GM12874 (cell line): ENCODE measurements at regions not wholly inside any gene's neighbourhood (a gene's known extent, or its start where the extent isn't known, plus 50 kb on each side); places are given as distances from the start of the nearest gene placed in this dataset.

Experiments
- CTCF ChIP-seq: IDR thresholded peaks from 2 replicates; pipeline ENCODE4 v1.5.1; 2011; ENCODE audit warnings: low read depth, mild to moderate bottlenecking, control low read depth, low read length, moderate library complexity; ENCODE audit not compliant: insufficient read depth

DNA sequence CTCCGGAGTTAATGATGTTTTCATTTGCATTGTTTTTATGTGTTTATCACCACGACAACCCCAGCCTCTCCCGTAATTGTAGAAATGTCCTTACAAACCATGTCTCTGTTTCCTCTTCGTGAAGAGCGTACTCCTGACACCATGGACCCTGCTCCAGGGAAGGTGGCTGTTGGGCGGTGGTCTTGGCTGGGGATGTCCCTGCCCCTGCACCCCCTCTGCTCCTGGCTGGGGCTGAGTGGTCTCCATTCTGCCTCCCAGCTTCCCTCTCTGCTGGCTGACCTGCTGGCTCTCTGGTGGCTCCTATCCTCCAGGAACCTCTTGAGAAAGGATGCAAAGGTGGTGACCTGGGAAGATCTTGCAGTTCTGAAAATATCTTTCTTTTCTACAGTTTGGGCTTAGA is 81.1 kb downstream of the ASB1 start:
- no peak for TF ChIP-seq CTCF

GRCh38 chr2:238509151-238509835 is 82.6 kb downstream of the ASB1 start:
- TF ChIP-seq CTCF: no peak

DNA sequence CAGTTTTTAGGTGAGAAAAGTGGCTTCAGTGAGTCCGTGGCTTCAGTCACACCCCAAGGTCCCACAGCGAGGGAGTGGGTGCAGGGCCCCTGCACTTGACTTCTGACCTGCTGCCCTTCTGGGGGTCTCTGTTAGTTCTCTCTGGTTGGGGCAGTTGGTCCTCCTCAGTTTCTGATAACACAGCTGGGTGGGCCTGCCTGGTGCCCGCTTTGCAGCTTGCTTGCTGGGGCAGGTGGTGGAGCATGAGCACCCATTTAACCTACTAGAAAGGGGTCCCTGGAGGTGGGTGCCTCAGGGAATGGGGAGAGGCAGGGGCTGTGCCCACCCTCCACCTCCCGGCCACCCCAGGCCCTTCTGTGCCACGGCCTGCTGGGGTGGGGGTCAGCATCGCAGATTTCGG is 83.2 kb downstream of the ASB1 start:
- TF ChIP-seq CTCF: no peak

DNA sequence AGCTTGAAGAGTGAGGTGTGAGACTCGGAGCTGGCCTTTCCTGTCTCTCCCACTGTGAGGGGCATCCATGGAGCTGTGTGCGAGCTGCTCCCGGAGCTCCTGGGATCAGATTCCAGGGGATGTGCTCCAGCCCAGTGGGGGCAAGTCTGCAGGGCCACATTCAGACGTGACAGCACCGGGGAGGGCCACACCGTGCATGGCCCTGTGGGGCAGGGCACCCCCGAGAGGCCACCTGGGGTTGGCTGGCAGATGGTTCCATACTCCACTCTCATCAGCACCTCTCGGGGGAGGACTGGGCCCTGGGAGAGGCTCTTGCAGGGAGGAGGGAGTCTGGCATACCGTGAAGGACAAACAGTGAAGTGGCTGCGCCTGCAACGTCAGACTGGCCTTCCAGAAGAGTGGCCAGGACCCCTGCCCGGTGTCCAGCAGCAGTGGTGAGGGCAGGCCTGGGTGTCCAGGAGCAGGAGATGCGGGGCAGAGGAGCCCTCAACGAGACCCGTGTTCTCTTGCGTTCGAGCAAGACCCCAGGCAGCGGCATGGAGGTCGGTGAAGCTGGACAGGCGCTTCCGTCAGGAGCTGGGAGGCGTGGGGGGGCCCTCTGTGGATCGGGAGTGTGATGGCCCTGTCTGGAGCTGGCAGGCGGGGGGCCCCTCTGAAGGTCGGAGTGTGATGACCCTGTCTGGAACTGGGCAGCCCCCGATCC is 84.3 kb downstream of the ASB1 start:
- TF ChIP-seq CTCF: no peak

DNA sequence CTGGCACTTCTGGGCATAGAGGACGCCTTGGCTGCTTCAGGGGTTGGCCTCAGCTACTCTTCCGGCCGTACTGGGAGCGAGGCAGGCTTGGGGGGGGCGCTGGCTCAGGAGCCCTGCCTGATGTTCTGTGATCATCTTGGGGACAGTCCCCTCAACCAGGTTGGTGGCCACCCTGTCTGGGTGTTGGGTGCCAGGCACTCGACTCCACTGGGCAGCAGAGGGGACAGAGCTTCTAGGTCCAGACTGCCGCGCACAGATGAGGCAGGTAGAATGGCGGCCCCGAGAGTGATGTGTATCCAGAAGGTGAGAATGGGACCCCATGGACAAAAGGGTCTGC is 84.9 kb downstream of the ASB1 start:
- TF ChIP-seq CTCF: no peak

- no peak for TF ChIP-seq CTCF
These were observed 85.6 kb downstream of the ASB1 start for GRCh38 chr2:238512247-238512867.

- peak; percentile 52; the same call in 1 of the 2 replicates for TF ChIP-seq CTCF
These were observed 86.6 kb downstream of the ASB1 start for GRCh38 chr2:238513346-238513745.
